NOMO-1 (cell line): ENCODE measurements at regions not wholly inside any gene's neighbourhood (a gene's known extent, or its start where the extent isn't known, plus 50 kb on each side); places are given as distances from the start of the nearest gene placed in this dataset.

Experiments used
- DNase-seq, 2 experiments: peaks; one replicate each; lab custom pipeline; 2025; ENCODE audit not compliant: unreplicated experiment in 2 of 2; lab: John Stamatoyannopoulos, UW

DNA sequence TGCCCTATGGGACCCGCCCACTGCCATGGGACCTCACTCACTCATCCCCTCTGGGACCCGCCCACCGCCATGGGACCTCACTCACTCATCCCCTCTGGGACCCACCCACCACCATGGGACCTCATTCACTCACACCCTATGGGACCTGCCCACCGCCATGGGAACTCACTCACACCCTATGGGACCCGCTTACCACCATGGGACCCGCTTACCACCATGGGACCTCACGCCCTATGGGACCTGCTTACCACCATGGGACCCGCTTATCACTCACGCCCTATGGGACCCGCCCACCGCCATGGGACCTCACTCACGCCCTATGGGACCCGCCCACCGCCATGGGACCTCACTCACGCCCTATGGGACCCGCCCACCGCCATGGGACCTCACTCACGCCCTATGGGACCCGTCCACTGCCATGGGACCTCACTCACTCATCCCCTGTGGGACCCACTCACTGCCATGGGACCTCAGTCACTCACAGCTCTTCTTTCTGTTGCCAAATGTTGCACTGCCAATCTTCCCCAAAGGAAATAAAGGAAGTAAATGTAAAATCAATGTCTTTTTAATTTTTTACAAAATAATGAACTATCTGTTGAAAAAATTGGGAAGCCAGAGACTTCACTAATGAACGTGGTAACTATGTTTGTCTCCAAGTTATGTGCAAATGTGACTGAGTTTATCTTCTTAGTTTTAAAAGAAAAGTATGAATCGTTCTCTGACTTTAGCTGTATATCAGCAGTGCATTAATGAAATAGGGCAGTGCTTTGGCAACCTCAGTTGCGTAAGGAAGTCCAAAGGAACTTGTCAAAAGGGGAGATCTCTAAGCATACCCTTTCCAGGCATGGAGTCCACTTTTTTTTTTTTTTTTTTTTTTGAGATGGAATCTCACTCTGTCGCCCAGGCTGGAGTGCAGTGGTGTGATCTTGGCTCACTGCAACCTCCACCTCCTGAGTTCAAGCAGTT is 101.5 kb upstream of the MGAT5 start:
- DNase-seq, result no peak

GRCh38 chr2:134153294-134153880 is 100.5 kb upstream of the MGAT5 start:
- no peak for DNase-seq

DNA sequence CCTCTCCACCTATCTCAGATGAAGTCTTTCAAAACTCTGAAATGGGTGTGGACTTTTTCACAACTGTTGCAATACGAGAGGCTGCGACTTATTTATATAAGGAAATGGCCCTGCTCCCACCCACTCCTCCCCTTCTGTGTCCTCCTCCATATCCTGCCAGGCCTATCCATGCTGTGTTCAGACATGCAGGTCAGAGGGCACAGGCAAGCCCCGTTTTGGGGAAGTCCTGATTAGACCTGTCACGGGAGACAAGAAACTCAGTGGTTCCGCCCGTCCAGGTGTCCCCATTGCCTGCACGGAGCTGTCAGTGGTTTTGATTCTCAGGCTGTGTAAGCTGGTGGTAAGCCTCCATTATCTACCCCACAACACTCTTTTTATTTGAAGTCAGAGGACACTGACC is 99.6 kb upstream of the MGAT5 start:
- DNase-seq, result no peak

DNA sequence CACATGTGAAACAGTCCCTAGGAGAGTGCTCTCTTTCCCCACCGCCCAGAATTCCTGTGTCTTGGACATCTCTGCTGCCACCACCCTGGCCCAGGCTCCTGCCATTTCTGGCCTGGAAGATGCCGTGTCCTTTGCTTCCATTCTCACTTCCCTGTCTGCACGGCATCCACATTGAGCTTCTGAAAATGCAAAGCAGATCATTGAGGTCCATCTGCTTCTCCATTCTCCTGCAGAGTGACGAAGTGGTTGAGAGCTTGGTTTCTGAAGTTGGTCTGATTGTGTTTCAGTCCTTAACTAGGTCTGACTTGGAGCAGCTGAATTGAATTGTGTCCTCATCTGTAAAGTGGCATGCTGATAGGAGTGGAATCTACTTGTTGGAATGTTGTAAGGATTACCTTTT is 98.7 kb upstream of the MGAT5 start:
- no peak for DNase-seq

- no peak for DNase-seq
Measured at GRCh38 chr2:134158295-134158694, 95.6 kb upstream of the MGAT5 start.

GRCh38 chr2:134161170-134161547 is 92.7 kb upstream of the MGAT5 start:
- DNase-seq, result no peak

- DNase-seq, result no peak
Measured at GRCh38 chr2:134163336-134163735, 90.5 kb upstream of the MGAT5 start.

DNA sequence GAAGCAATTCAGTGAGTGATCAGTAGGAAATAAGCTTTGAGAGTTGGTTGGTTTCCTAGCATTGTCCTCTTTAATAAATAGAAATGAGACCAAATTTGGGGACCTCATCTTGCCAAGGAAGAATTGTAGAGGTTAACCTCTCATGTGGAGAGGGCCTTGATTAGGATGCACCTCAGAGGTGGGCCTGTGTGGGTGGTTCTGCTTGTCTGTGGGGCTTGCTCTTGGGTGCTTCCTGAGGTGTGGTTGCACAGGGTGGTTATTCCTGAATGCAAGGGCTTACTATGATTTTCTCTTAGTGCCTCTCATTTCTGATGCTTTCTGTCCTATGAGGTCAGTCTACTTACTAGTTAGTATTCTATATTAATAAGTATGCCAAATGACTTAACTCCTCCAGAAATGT is 89.6 kb upstream of the MGAT5 start:
- DNase-seq, result no peak

DNA sequence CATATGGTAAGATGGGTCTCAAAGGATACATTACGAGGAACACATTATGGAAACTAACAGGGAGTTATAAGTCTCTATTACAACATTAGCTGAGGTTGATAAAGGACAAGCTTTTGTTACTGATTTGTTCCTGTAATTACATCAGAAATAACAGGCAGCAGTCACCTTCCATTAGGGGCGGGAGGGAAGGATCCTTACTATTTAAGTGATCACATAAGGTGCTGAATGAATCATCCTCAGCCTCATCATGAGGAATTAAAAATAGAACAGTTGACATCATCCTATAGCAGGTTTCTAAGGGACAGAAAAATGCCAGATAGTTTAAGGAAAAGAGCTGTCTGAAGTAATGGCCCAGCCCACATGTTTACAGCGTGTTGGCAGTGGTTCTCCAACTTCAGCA is 86.9 kb upstream of the MGAT5 start:
- no peak for DNase-seq

- DNase-seq, result no peak
Measured at GRCh38 chr2:134169788-134170187, 84.1 kb upstream of the MGAT5 start.

- no peak for DNase-seq
Measured at GRCh38 chr2:134170294-134170693, 83.6 kb upstream of the MGAT5 start.

DNA sequence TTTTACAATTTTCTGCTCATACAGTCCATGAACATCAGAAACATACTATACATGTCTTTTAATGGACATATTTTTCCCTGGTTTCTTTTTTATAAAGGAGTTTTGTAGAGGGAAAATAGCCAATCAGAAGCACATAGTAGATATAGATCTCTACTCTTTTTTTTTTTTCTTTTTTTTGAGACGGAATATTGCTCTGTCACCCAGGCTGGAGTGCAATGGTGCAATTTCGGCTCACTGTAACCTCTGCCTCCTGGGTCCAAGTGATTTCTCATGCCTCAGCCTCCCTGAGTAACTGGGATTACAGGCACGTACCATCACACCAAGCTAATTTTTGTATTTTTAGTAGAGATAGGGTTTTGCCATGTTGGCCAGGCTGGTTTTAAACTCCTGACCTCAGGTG is 83.2 kb upstream of the MGAT5 start:
- no peak for DNase-seq

- DNase-seq, result no peak
Measured at GRCh38 chr2:134173338-134174016, 80.4 kb upstream of the MGAT5 start.

DNA sequence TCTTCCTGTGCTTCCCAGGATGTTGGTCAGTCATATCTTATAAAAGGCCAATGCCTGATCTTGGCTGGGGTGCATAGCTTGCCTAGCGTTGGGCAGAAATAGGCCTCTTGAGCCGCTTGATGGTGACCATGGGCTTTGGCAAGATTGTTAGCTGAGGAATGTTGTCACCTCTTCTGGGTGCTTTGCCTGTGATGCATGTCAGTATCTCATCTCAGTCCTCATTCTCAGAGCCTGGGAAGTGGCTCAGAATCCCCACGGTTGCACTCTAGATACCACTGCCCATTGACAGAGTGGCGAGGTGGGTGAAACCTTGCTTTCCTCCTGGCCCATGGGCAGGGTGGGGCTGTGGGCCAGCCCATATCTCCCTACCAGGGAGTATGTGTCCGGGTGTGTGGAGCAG is 79.2 kb upstream of the MGAT5 start:
- no peak for DNase-seq

- no peak for DNase-seq
Measured at GRCh38 chr2:134175834-134176233, 78.0 kb upstream of the MGAT5 start.

- no peak for DNase-seq
Measured at GRCh38 chr2:134177351-134177931, 76.4 kb upstream of the MGAT5 start.

GRCh38 chr2:134178138-134178877 is 75.6 kb upstream of the MGAT5 start:
- DNase-seq, result no peak

DNA sequence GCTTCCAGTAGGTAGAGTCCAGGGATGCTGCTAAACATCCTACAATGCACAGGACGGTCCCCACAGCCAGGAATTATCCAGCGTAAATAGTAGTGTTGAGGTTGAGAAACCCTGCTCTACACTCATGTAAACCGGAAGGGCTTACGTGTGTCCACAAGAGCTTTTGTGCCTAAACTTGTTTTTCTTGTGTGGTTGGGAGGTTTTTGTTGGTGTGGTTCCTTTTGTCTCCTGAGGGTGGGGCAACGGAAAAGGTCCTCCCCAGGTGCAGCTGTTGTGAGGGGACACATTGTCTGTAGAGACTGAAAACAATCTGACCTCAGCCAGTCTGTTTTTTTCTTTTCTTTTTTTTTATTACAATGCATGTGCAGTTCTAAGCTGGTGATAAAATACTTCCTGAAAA is 72.7 kb upstream of the MGAT5 start:
- DNase-seq, result no peak

DNA sequence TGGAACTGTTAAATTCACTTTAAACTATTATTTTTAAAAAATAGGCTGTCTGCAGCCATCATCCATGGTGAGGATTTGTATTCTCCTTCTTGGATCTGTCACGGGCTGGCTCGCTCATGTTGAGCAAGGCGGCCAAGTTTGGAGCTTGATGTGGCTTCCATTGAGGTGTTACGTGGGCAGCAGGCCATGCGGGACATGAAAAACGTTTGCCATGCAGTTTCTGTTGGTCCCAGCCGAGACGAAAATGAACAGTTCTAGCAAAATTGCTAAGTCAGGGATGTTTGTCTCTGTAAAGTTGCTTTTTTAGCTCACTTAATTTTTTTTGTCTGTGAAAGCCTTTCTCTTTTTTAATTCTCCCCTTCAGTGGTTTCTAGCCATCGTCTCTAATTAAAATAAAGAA is 70.2 kb upstream of the MGAT5 start:
- DNase-seq, result no peak

DNA sequence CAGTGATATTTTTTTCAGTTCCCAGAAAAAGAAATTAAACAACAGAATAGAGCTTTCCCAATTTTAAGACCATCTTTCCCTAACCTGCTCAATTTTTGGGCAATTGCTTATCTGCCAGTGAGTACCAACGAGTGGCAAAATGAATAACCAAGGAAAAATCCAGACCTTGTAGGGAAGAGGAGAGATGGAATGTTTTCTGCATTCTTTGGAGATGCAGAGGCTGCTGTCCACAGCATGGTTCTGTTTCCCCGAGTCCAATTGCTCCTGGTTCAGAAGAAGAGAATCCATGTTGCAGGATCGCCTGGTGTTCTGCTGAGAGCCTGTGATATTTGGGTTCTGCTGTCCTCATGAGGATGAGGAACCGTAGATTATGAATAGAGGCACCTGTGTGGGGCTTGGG is 68.2 kb upstream of the MGAT5 start:
- DNase-seq, result no peak
